GM13977 (cell line): ENCODE measurements at regions not wholly inside any gene's neighbourhood (a gene's known extent, or its start where the extent isn't known, plus 50 kb on each side); places are given as distances from the start of the nearest gene placed in this dataset.

ENCODE experiments used
- DNase-seq: peaks from one replicate; pipeline ENCODE4 v3.0.0; 2012; ENCODE audit warnings: low spot score
- in situ Hi-C: fragments of 300-500 bp; cut with MboI; formaldehyde crosslinking; loops from one replicate; pipeline ENCODE4 v1.12.0; 2022; ENCODE audit warnings: low sequenced_read_pairs, low pct_unique_long_range_greater_than_20kb, mixed read lengths, inconsistent platforms; ENCODE audit not compliant: unreplicated experiment
- TF ChIP-seq, protein P1 (sequence below): IDR thresholded peaks from 2 replicates; pipeline ENCODE4 v1.5.1; 2012; ENCODE audit warnings: mild to moderate bottlenecking, control low read depth; ENCODE audit not compliant: insufficient read depth; ENCODE audit errors: extremely low read depth, missing control alignments

DNA sequence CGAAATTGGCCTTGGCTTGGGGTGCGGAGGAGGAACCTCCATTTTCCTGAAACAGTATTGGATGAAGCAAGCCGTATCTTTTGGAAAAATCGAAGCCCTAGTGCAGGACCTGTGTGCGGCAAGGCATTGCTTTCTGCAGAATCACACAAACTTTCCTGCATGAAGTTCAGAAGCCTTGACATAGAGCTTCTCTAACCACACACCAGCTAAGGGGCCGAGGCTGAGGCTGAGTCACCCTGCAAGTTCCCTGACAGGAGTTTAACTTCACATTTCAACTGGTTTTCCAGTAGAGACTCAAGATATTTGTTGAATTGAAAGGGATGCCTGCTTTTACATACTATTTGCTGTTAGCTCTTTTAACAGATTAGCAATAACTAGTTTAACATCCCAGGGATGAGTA lies 67.8 kb downstream of the TCF20 start:
- in situ Hi-C loops = no loop called here
- DNase-seq = no peak
- TF ChIP-seq, protein P1, sequence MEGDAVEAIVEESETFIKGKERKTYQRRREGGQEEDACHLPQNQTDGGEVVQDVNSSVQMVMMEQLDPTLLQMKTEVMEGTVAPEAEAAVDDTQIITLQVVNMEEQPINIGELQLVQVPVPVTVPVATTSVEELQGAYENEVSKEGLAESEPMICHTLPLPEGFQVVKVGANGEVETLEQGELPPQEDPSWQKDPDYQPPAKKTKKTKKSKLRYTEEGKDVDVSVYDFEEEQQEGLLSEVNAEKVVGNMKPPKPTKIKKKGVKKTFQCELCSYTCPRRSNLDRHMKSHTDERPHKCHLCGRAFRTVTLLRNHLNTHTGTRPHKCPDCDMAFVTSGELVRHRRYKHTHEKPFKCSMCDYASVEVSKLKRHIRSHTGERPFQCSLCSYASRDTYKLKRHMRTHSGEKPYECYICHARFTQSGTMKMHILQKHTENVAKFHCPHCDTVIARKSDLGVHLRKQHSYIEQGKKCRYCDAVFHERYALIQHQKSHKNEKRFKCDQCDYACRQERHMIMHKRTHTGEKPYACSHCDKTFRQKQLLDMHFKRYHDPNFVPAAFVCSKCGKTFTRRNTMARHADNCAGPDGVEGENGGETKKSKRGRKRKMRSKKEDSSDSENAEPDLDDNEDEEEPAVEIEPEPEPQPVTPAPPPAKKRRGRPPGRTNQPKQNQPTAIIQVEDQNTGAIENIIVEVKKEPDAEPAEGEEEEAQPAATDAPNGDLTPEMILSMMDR = no peak

DNA sequence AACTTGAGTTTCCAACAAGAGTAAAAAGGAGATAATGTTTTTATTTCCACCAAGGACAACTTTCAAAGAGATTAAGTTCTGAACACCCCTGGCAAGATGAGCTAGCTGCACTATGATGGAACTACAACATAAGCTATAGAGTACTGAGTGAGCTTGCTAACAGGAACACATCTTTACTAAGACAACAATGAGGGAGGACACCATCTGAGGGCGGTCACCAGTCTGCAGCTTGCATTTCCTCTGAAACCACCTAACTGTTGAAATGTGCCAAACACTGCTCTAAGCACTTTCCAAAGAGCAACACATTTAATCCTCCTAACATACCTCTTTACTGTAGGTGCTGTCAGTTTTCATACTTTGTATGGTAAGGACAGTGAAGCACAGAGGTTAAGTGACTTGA lies 68.4 kb downstream of the TCF20 start:
- in situ Hi-C loops = no loop called here
- DNase-seq = no peak
- TF ChIP-seq, protein P1 = no peak

DNA sequence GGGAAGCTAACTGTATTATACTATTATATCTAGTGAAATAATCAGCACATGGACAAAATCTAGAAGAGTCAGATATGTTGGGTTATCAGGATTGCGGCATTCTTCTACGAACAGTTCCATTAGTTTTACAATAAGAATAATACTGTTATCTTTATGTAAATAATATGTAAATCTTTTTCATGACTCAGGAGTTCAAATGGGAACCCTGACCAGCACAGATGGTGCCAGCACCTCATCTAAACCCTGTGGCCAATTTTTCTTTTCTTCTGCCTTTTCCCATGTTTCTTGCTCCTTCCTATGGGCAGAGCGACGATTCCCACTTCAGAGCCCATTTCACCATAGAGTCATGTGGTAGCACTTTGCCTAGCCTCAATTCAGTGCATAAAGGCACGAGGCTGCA lies 68.4 kb upstream of the CYP2D6 start:
- in situ Hi-C loops = no loop called here
- TF ChIP-seq, protein P1 = no peak
- no peak for DNase-seq

DNA sequence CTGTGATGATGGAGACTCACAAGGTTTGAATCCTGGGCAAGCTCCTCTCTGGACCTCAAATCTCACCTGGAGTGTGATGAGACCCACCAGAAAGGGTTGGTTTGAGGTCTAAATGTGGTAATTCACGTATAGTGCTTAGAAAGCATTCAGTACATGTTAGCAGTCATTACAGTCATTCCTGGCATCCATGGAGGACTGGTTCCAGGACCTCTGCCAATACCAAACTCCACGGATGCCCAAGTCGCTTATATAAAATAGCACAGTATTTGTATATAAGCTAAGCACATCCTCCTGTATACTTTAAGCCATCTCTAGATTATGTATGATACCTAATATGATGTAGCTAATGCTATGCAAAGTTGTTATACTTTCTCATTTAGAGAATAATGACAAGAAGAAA lies 67.6 kb upstream of the CYP2D6 start:
- in situ Hi-C loops = no loop called here
- no peak for DNase-seq
- TF ChIP-seq, protein P1 = no peak

DNA sequence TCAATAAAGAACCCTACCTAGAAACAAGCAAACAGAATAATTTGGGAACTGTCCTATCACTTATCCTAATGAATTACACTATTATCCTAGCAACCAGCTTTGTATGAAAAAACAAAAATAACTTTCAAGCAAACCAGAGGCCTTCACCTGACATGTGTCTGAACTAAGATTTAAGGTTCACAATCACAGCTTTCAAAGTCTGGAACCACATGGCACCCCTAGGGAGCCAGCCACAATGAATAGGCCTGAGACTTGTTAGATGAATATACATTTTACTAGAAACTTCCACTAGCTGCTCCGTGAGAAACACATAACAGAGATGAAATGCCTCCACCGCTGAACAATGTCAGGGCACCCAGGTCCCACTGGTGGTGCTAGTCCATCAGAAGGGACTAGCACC lies 65.8 kb upstream of the CYP2D6 start:
- TF ChIP-seq, protein P1 = no peak
- DNase-seq = no peak
- in situ Hi-C loops = no loop called here

DNA sequence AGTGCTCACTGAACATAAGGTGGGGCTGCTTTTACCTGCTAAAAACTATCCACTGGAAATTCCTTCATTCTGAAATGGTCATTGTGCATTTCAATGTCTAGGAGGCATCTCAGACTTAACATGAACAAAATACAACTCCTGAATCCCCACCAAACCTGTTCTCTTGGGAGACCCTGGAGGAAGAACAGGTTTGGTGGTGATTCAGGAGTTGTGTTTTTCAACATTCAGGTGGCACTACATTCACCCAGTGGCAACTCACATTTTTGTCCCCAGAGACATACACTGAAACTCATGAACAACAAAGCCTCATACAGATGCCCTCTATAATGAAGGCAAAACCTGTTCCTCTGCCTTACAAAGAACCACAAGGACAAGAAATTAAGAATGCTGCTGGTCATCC lies 64.3 kb upstream of the CYP2D6 start:
- TF ChIP-seq, protein P1 = no peak
- DNase-seq = no peak
- in situ Hi-C loops = no loop called here
